WI38 (cell line): ENCODE measurements at regions not wholly inside any gene's neighbourhood (a gene's known extent, or its start where the extent isn't known, plus 50 kb on each side); places are given as distances from the start of the nearest gene placed in this dataset.
"Not testable (repeated sequence)": the region's sequence is repeated elsewhere in the genome, so short reads cannot be mapped to it uniquely, and the experiment has no call there.

Experiments used
- H3K4me3 ChIP-seq: 2 replicates; pipeline ENCODE4 v1.5.1; 2011; ENCODE audit warnings: low read depth, mild to moderate bottlenecking, control low read depth, low read length
- TF ChIP-seq, protein P1 (sequence below): IDR thresholded peaks from 2 replicates; pipeline ENCODE4 v1.5.1; 2012; ENCODE audit warnings: low read depth, mild to moderate bottlenecking, control low read depth, low read length

DNA sequence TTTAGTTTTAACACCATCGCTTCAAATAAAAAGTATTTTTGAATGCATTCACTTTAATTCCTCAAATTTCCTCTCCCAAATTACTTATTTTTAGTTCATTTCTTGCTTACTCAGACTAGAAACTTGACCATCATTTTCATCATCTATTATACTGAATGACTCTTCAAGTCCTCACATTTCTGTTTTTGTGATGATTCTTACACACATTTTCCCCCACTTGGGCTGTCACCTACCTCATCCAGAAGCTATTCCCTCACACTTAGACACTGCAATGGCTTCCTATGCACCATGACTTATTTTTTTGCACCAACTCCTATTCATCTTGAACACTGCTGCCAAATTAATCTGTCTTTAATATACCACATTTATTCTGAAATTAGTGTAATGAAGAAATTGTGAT is 239.6 kb upstream of the DUSP10 start:
- H3K4me3 ChIP-seq = no peak overlapping the region
- TF ChIP-seq, protein P1, sequence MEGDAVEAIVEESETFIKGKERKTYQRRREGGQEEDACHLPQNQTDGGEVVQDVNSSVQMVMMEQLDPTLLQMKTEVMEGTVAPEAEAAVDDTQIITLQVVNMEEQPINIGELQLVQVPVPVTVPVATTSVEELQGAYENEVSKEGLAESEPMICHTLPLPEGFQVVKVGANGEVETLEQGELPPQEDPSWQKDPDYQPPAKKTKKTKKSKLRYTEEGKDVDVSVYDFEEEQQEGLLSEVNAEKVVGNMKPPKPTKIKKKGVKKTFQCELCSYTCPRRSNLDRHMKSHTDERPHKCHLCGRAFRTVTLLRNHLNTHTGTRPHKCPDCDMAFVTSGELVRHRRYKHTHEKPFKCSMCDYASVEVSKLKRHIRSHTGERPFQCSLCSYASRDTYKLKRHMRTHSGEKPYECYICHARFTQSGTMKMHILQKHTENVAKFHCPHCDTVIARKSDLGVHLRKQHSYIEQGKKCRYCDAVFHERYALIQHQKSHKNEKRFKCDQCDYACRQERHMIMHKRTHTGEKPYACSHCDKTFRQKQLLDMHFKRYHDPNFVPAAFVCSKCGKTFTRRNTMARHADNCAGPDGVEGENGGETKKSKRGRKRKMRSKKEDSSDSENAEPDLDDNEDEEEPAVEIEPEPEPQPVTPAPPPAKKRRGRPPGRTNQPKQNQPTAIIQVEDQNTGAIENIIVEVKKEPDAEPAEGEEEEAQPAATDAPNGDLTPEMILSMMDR = no peak

DNA sequence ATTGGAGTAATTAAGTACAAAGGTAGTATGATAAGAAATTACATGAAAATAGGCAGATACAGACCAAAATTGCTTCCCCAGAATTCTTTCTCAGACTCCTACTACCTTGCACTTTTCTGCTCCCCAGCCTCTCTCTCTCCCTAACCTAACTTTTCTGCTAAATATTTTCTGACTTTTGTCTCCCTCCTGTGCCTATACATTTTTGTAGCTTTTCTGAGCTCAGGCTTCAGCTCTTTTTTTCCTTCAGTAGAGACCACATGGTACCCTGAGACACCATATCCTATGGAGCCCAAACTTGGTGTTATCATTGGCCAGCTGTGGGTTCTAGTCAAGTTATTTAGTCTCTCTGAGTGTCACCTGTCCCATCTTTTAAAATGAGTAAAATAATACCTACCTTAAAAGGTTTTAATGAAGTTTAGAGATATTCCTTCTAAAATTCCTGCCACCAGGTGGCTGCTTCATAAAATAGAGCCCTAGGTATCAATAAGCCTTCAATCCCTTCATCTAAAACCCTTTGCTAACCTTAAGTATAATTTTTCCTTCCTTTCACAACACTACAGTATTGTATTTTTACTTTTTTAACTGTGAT is 237.6 kb upstream of the DUSP10 start:
- TF ChIP-seq, protein P1 = no peak

DNA sequence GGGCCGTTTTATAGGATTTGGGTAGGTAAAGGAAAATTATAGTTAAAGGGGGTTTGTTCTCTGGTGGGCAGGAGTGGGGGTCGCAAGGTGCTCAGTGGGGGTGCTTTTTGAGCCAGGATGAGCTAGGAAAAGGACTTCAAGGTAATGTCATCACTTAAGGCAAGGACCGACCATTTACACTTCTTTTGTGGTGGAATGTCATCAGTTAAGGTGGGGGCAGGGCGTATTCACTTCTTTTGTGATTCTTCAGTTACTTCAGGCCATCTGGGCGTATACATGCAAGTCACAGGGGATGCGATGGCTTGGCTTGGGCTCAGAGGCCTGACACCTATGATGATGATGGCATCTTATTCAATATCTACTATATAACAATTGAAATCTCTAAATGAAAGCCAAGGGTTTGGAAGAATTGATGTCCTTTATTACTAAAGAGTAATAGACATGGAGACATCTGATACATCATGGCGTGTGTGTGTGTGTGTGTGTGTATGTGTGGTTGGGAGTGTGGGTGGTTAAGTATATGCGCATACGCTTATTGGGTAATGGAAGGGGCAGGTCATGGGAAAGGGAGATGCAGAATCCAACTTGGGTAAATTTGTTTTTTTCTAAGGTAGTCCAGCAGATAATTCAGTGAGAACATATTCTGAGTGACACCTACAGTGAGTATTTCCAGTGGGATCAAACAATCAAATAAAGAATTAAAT is 236.9 kb upstream of the DUSP10 start:
- not testable (repeated sequence) for H3K4me3 ChIP-seq

More for the DNA sequence above, 237.6 kb upstream of the DUSP10 start:
- no peak overlapping the region for H3K4me3 ChIP-seq

DNA sequence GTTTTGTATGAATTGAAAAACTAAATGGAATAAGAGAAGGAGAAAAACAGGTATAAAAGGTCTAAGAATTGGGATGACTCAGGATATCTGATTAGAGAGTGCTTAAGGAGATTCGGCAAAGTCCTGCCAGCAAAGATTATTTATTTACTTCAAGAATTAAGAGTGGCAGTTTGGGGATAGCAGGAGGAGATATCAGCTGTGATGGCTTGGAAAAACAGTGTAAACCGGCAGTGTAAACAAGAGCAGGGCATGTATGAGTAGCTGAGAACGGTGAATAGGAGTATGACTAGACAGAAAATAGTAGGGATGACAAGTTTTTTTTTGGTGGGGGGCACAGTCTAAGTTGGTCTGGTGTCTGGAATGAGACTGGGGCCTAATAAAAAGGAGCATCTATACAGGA is 231.9 kb upstream of the DUSP10 start:
- H3K4me3 ChIP-seq = not testable (repeated sequence)

DNA sequence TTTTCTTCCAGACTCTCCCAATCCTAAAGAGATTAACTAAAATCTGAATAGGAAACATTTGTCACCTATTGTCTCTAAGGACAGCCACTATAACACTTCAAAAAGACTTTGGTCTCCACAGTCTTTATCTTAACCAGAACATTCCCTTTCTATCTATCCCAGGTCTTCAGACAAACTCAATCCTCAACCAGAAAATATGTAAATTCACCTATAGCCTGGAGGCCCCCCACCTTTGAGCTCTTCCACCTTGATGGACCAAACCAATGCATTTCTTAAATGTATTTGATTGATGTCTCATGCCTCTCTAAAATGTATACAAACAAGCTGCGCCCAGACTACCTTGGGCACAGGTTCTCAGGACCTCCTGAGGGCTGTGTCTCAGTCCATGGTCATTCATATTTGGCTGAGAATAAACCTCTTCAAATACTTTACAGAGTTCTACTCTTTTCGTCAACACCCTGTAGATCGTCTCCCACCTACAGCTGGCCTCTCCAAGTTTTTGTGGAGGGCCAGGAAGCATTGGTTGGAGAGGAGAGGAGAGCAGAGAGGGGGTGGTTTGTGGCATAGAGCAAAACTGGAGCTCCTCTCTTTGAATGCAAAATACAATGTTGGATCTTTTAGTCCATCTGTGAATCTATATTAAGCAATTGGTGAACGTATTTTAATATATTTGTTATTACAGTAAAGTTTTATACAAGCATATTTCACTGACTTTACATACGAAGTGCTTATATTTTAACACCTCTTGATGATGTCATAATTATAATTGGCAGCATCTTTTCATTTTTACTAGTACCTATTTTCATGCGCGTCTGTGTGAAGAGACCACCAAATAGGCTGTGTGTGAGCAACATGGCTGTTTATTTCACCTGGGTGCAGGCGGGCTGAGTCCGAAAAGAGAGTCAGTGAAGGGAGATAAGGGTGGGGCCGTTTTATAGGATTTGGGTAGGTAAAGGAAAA is 230.7 kb upstream of the DUSP10 start:
- no peak overlapping the region for H3K4me3 ChIP-seq
- TF ChIP-seq, protein P1 = no peak

DNA sequence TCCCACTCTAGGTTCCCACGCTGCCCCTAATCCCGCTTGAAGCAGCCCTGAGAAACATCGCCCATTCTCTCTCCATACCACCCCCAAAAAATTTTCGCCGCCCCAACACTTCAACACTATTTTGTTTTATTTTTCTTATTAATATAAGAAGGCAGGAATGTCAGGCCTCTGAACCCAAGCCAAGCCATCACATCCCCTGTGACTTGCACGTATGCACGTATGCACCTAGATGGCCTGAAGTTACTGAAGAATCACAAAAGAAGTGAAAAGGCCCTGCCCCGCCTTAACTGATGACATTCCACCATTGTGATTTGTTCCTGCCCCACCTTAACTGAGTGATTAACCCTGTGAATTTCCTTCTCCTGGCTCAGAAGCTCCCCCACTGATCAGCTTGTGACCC is 229.1 kb upstream of the DUSP10 start:
- H3K4me3 ChIP-seq = not testable (repeated sequence)

DNA sequence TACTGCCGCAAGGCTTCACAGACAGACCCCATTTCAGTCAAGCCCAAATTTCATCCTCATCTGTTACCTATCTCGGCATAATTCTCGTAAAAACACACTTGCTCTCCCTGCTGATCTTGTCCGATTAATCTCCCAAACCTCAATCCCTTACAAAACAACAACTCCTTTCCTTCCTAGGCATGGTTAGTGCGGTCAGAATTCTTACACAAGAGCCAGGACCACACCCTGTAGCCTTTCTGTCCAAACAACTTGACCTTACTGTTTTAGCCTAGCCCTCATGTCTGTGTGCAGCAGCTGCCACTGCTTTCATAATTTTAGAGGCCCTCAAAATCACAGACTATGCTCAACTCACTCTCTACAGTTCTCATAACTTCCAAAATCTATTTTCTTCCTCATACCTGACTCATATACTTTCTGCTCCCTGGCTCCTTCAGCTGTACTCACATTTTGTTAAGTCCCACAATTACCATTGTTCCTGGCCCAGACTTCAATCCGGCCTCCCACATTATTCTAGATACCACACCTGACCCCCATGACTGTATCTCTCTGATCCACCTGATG is 227.5 kb upstream of the DUSP10 start:
- H3K4me3 ChIP-seq = not testable (repeated sequence)

DNA sequence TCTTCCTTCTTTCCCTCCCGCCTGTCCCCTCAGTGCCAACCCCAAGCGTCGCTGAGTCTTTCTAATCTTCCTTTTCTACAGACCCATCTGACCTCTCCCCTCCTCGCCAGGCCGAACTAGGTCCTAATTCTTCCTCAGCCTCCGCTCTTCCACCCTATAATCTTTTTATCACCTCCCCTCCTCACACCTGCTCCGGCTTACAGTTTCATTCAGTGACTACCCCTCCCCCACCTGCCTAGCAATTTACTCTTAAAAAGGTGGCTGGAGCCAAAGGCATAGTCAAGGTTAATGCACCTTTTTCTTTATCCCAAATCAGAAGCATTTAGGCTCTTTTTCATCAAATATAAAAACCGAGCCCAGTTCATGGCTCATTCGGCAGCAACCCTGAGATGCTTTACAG is 225.6 kb upstream of the DUSP10 start:
- H3K4me3 ChIP-seq = not testable (repeated sequence)

DNA sequence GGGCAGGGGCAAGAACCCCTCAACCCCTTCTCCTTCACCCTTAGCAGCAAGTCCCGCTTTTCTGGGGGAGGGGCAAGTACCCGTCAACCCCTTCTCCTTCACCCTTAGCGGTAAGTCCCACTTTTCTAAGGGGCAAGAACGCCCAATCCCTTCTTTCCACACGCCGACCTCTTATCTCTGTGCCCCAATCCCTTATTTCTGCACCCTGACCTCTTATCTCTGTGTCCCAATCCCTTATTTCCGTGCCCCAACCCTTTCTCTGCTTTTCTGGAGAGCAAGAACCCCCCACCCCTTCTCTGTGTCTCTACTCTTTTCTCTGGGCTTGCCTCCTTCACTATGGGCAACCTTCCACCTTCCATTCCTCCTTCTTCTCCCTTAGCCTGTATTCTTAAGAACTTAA is 225.0 kb upstream of the DUSP10 start:
- H3K4me3 ChIP-seq = not testable (repeated sequence)

DNA sequence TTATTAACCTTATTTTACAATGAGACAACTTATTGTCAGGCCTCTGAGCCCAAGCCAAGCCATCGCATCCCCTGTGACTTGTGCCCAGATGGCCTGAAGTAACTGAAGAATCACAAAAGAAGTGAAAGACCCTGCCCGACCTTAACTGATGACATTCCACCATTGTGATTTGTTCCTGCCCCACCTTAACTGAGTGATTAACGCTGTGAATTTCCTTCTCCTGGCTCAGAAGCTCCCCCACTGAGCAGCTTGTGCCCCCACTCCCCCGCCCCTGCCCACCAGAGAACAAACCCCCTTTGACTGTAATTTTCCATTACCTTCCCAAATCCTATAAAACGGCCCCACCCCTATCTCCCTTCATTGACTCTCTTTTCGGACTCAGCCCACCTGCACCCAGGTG is 224.0 kb upstream of the DUSP10 start:
- not testable (repeated sequence) for H3K4me3 ChIP-seq

DNA sequence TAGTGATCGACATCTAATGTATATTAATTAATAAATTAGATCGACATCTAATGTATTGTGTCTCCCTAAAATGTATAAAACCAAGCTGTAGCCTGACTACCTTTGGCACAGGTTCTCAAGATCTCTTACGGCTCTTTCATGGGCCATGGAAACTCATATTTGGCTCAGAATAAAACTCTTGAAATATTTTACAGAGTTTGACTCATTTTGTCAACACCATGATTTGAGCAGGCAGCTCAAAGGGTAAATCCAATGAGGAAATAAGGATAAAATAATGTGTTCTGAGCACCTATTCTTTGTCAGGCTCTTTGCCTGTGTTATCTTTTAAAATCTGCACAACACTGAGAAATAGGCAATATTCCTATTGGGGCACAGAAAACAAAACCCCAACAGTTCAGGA is 223.4 kb upstream of the DUSP10 start:
- TF ChIP-seq, protein P1 = no peak
- no peak overlapping the region for H3K4me3 ChIP-seq
